GM04503 (cell line): ENCODE measurements at regions not wholly inside any gene's neighbourhood (a gene's known extent, or its start where the extent isn't known, plus 50 kb on each side); places are given as distances from the start of the nearest gene placed in this dataset.
"Not testable (repeated sequence)": the region's sequence is repeated elsewhere in the genome, so short reads cannot be mapped to it uniquely, and the experiment has no call there.

ENCODE experiments used
- DNase-seq: peaks from one replicate; pipeline ENCODE4 v3.0.0-alpha.2; 2012; ENCODE audit warnings: low read depth

GRCh38 chr16:29218649-29219048 is 187.9 kb downstream of the NPIPB11 start:
- not testable (repeated sequence) for DNase-seq

- DNase-seq, result not testable (repeated sequence)
Measured at GRCh38 chr16:29218171-29218570, 188.3 kb downstream of the NPIPB11 start.

- DNase-seq, result not testable (repeated sequence)
Measured at GRCh38 chr16:29217752-29218126, 188.8 kb downstream of the NPIPB11 start.

- DNase-seq, result not testable (repeated sequence)
Measured at GRCh38 chr16:29217104-29217751, 189.3 kb downstream of the NPIPB11 start.

GRCh38 chr16:29213770-29214169 is 192.7 kb downstream of the NPIPB11 start:
- not testable (repeated sequence) for DNase-seq

GRCh38 chr16:29213251-29213650 is 193.3 kb downstream of the NPIPB11 start:
- DNase-seq, result not testable (repeated sequence)

- not testable (repeated sequence) for DNase-seq
Measured at GRCh38 chr16:29212084-29213027, 194.2 kb downstream of the NPIPB11 start.

- DNase-seq, result not testable (repeated sequence)
Measured at GRCh38 chr16:29211456-29211855, 195.1 kb downstream of the NPIPB11 start.

- not testable (repeated sequence) for DNase-seq
Measured at GRCh38 chr16:29210299-29211150, 196.0 kb downstream of the NPIPB11 start.

GRCh38 chr16:29206120-29206519 is 200.4 kb downstream of the NPIPB11 start:
- DNase-seq, result not testable (repeated sequence)

- not testable (repeated sequence) for DNase-seq
Measured at GRCh38 chr16:29205151-29205550, 201.4 kb downstream of the NPIPB11 start.

GRCh38 chr16:29204806-29205135 is 201.7 kb downstream of the NPIPB11 start:
- no peak for DNase-seq

- not testable (repeated sequence) for DNase-seq
Measured at GRCh38 chr16:29203933-29204805, 202.3 kb downstream of the NPIPB11 start.

- not testable (repeated sequence) for DNase-seq
Measured at GRCh38 chr16:29203046-29203932, 203.2 kb downstream of the NPIPB11 start.

GRCh38 chr16:29202642-29203041 is 203.9 kb downstream of the NPIPB11 start:
- DNase-seq, result not testable (repeated sequence)

GRCh38 chr16:29202025-29202632 is 204.4 kb downstream of the NPIPB11 start:
- DNase-seq, result not testable (repeated sequence)

GRCh38 chr16:29201296-29202024 is 205.1 kb downstream of the NPIPB11 start:
- DNase-seq, result not testable (repeated sequence)

- DNase-seq, result not testable (repeated sequence)
Measured at GRCh38 chr16:29200681-29201080, 205.8 kb downstream of the NPIPB11 start.

GRCh38 chr16:29200135-29200601 is 206.3 kb downstream of the NPIPB11 start:
- DNase-seq, result peak; percentile 42
